ENCODE measurements at regions not wholly inside any gene's neighbourhood (a gene's known extent, or its start where the extent isn't known, plus 50 kb on each side); places are given as distances from the start of the nearest gene placed in this dataset.
"Not testable (repeated sequence)": the region's sequence is repeated elsewhere in the genome, so short reads cannot be mapped to it uniquely, and the experiment has no call there.

GRCh38 chr3:155995525-155996370 lies 124.6 kb upstream of the KCNAB1 start:
- DNase-seq (ENCODE audit: low spot score), result peak; percentile 58

GRCh38 chr3:155996882-155997281 lies 123.5 kb upstream of the KCNAB1 start:
- DNase-seq (ENCODE audit: low spot score), result no peak

DNA sequence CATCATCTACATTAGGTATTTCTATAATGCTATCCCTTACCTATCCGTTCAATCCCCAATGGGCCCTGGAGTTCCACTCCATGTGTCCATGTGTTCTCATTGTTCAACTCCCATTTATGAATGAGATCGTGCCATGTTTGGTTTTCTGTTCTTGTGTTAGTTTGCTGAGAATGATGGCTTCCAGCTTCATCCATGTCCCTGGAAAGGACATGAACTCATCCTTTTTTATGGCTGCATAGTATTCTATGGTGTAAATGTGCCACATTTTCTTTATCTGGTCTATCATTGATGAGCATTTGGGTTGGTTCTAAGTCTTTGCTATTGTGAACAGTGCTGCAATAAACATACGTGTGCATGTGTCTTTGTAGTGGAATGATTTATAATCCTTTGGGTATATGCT lies 122.2 kb upstream of the KCNAB1 start:
- DNase-seq (ENCODE audit: low spot score), result not testable (repeated sequence)

- DNase-seq (ENCODE audit: low spot score), result no peak
Observed at GRCh38 chr3:156005736-156006135, 114.6 kb upstream of the KCNAB1 start.

- peak; percentile 32 for DNase-seq (ENCODE audit: low spot score)
Observed at GRCh38 chr3:156010829-156011228, 109.5 kb upstream of the KCNAB1 start.

GRCh38 chr3:156014489-156014888 lies 105.9 kb upstream of the KCNAB1 start:
- no peak for DNase-seq (ENCODE audit: low spot score)

DNA sequence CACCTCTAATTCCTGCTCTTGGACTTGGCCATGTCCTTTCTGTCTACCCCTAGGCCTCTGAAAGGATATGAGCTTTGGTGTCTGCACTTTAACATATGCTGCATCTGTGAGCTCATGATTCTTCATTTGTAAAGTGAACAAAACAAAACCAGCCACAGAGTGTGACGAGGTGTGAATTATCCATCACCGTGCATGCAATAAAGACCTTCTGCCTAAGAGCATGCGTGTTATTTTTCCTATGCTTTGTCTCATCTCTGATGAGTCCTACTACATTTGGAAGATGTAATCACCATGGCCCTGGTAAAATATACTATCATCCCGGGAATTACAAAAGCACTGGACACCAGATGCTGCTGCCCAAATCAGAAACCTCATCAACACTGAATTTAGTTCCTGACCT lies 103.5 kb upstream of the KCNAB1 start:
- DNase-seq (ENCODE audit: low spot score), result no peak

DNA sequence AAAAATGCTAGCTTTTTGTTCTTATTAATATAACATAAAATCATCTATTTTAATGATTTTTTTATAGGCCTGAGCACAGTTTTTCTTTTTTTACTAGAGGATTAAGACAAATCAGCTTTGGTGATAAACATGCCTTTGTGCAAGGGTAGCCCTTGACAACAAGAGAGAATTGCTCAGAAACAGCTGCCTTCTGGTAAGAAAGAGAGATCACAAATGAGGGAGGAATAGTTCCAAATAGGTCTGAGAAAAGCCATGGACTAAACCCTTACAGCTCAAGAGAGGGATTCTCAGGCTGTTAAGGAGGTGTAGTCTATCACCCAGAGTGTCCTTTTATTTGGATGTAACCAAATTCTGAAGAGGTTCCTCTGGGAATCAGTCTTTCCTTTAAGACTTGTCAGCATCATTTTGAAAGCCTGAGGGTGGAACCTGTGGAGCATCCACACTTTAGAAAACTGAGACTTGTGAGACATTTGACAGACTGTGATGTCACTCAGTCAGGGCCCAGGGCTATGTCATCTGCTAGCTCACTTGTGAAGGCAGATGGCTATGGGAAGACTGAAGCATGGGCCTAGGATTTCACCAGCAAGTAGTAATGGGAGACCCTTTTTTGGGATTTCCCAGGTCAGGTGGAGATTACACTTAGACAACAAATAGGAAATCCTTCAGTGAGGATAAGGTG lies 102.9 kb upstream of the KCNAB1 start:
- no peak for DNase-seq (ENCODE audit: low spot score)

- DNase-seq (ENCODE audit: low spot score), result no peak
Observed at GRCh38 chr3:156024904-156025533, 95.4 kb upstream of the KCNAB1 start.

DNA sequence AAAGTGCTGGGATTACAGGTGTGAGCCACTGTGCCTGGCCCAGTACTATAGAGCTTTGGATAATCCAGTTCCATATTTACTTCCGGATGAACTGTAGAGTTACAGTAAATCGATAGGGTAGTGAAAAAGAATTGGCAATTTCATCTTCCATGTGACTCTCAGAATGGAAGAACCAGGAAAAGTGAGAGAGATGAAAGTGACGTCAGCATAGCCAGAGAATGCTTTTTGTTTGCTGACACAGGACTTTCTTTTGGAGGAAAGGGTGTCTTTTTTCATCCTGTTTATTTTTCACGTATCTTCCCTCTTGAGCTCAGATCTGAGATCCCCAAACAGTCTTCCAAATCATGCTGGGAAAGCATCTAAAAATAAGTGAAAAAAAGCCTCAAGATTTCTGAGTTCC lies 91.2 kb upstream of the KCNAB1 start:
- no peak for DNase-seq (ENCODE audit: low spot score)

DNA sequence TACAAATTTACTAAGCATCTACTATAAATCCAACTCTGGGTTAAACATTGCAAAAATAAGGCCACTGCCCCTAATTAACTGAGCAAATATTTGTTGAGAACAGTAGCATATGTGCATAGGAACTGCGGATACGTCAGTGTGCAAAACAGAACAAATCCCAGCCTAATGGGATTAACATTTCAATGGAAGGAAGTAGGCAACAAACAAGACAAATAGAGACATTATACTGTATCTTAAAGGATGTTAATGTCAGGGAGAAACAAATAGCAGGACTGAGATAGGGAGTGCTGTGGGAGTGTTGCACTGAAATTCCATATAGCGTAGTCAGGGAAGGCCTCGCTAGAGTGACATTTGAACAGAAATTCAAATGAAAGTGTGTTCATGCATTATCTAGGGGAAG lies 89.7 kb upstream of the KCNAB1 start:
- DNase-seq (ENCODE audit: low spot score), result no peak

DNA sequence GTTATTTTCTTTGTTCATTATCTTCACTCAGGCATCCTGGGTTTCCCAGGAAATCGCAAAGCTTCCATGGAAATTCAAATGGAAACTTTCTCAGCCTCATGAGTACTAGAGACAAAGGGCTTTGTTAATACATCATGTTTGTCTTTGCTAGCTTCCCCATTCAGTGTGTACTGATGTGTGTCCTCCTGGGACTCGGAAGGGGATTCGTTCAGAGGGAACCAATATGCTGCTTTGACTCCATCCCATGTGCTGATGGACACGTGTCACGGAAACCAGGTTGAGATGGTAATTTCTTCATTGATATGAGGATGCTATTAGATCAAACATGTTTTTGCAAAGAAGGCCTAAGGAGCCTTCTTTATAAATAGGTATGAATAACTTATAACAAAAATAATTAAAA lies 87.0 kb upstream of the KCNAB1 start:
- DNase-seq (ENCODE audit: low spot score), result no peak

GRCh38 chr3:156035158-156035557 lies 85.2 kb upstream of the KCNAB1 start:
- DNase-seq (ENCODE audit: low spot score), result no peak

- DNase-seq (ENCODE audit: low spot score), result no peak
Observed at GRCh38 chr3:156036258-156037053, 83.9 kb upstream of the KCNAB1 start.

DNA sequence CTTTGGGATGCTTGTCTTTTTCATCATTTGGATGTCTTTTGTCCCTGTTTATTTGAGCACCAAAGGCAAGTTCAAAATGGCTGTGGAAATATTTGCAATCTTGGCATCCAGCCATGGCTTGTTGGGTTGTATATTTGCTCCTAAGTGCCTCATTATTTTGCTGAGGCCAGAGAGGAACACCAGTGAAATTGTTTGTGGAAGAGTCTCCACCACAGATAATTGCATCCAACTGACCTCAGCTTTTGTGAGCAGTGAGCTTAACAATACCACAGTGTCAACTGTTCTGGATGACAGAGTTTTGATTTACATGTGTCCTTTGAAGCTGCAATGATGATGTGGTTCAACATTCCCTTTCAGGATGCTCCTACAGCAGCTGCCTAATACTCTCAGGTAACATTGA lies 83.0 kb upstream of the KCNAB1 start:
- DNase-seq (ENCODE audit: low spot score), result peak; percentile 77

DNA sequence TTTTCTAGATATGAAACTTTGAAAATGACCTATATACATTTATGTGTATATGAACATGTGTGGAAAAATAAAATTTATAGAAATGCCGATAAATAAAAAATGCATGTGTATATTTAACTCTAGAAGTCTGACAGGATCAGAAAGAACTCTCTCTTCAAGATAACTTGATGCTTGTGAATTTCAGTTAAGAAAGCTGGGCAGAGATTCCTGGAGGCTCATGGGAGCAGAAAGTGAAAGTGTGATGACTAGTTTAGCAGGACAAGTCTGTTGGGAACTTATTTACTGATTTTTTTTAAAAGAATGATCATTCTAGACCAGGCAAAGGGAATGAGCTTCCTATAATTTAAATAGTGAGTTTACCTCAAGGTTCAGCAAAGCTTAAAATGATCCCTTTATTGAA lies 81.5 kb upstream of the KCNAB1 start:
- DNase-seq (ENCODE audit: low spot score), result no peak

DNA sequence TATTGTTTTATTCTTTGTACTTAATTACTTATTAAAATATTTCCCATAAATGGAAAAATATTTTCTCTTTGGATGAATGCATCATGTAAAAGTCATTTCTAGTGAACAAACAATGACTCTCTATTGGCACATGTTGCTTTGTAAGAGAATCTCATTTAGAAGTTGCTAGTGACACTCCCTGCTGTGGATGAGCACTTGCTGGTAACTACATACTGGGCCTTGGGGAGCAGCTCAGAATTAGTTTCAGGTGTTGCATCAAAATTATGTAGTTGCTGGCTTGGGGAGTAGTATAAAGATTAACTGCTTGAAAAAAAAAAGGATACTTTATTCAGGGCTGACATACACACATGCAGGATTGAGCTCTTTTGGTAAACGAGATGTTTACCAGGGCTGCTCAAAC lies 80.3 kb upstream of the KCNAB1 start:
- DNase-seq (ENCODE audit: low spot score), result no peak

GRCh38 chr3:156041216-156041841 lies 79.0 kb upstream of the KCNAB1 start:
- DNase-seq (ENCODE audit: low spot score), result not testable (repeated sequence)

GRCh38 chr3:156041856-156042255 lies 78.5 kb upstream of the KCNAB1 start:
- not testable (repeated sequence) for DNase-seq (ENCODE audit: low spot score)

- not testable (repeated sequence) for DNase-seq (ENCODE audit: low spot score)
Observed at GRCh38 chr3:156043832-156044633, 76.3 kb upstream of the KCNAB1 start.

DNA sequence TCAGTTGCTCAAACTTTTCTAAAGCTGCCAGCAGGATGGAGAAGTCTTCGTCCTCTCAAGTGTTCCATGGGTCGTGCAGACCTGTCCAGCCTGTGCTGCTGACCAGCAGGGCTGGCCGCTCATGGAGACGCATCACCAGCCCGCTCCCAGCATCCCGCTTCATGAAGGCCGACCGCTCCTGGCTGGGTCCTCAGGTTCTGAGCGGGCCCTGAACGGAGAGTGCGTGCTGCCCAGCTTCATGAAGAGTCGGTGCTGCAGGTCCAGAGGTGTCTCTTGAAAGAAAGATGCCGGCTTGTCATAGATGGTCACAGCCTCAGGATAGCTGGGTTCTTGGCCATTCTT lies 75.8 kb upstream of the KCNAB1 start:
- no peak for DNase-seq (ENCODE audit: low spot score)
